ENCODE measurements at regions not wholly inside any gene's neighbourhood (a gene's known extent, or its start where the extent isn't known, plus 50 kb on each side); places are given as distances from the start of the nearest gene placed in this dataset.

GRCh38 chr2:12231288-12231687 is 484.9 kb downstream of the LPIN1 start:
- H3K36me3 ChIP-seq (ENCODE audit: control insufficient read depth, insufficient read depth, low read length), result no peaks in the 10 kb centered on the region

GRCh38 chr2:12232876-12233275 is 483.9 kb upstream of the TRIB2 start:
- H3K36me3 ChIP-seq (ENCODE audit: control insufficient read depth, insufficient read depth, low read length), result no peaks in the 10 kb centered on the region
- H3K4me1 ChIP-seq (ENCODE audit: control insufficient read depth, insufficient read depth, low read length), result no peaks in the 10 kb centered on the region
- H3K27me3 ChIP-seq (ENCODE audit: control insufficient read depth, insufficient read depth, low read length), result no peaks in the 10 kb centered on the region
- no peaks in the 10 kb centered on the region for H3K9me3 ChIP-seq (ENCODE audit: control insufficient read depth, low read length)
- H3K9ac ChIP-seq (ENCODE audit: low read length), result no peak overlapping the region
- H3K4me3 ChIP-seq (ENCODE audit: low read length), result no peak overlapping the region

More at GRCh38 chr2:12231288-12231687, 484.9 kb downstream of the LPIN1 start:
- Histone ChIP-seq H3K27me3 (ENCODE audit: control insufficient read depth, insufficient read depth, low read length) (no peaks in the 10 kb centered on the region), H3K4me3 (ENCODE audit: low read length) (no peak overlapping the region), H3K4me1 (ENCODE audit: control insufficient read depth, insufficient read depth, low read length) (no peaks in the 10 kb centered on the region), H3K9me3 (ENCODE audit: control insufficient read depth, low read length) (no peaks in the 10 kb centered on the region), H3K9ac (ENCODE audit: low read length) (no peak overlapping the region)

GRCh38 chr2:12236136-12236844 is 480.4 kb upstream of the TRIB2 start:
- Histone ChIP-seq H3K36me3 (ENCODE audit: control insufficient read depth, insufficient read depth, low read length) (no peaks in the 10 kb centered on the region), H3K9me3 (ENCODE audit: control insufficient read depth, low read length) (no peaks in the 10 kb centered on the region), H3K4me3 (ENCODE audit: low read length) (no peak overlapping the region), H3K27me3 (ENCODE audit: control insufficient read depth, insufficient read depth, low read length) (no peaks in the 10 kb centered on the region), H3K4me1 (ENCODE audit: control insufficient read depth, insufficient read depth, low read length) (no peaks in the 10 kb centered on the region), H3K9ac (ENCODE audit: low read length) (no peak overlapping the region)

DNA sequence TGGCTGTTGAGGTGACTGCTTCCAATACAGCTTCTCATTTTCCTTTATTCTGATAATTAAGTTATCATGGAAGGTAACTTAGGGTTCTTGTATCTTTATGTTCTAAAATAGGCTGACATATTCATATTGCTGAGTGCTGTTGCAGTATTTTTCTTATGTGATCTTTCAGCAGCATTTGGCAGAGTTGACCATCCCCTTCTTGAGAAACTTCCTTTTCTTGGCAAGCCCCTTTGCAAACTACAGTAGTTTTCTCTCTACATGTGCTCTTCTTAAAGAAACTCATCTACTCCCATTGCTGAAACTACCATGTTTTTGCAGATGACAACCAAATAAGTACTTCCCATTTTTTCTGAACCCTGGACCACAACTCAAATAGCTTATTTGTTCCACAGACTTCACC is 476.5 kb upstream of the TRIB2 start:
- Histone ChIP-seq H3K9ac (ENCODE audit: low read length) (no peak overlapping the region), H3K4me1 (ENCODE audit: control insufficient read depth, insufficient read depth, low read length) (no peaks in the 10 kb centered on the region), H3K9me3 (ENCODE audit: control insufficient read depth, low read length) (no peaks in the 10 kb centered on the region), H3K4me3 (ENCODE audit: low read length) (no peak overlapping the region), H3K36me3 (ENCODE audit: control insufficient read depth, insufficient read depth, low read length) (no peaks in the 10 kb centered on the region), H3K27me3 (ENCODE audit: control insufficient read depth, insufficient read depth, low read length) (no peaks in the 10 kb centered on the region)

DNA sequence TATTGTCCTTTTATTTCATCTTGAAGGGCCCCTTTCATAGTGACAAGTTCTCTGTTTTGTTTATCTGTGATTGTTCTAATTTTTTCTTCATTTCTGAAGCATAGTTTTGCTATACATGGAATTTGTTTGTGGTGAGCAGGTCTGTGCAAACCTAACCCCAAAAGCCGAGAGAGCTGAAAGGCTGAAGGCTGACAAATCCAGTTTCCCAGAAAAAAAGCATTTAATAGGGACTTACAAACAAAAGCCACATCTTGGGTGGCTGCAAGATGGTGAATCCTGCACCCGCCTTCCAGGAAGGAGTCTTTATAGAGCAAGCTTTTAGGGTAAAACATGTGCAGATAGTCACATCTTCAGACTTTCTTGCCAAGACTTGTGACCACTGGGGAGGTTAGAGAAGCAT is 473.4 kb upstream of the TRIB2 start:
- no peaks in the 10 kb centered on the region for H3K27me3 ChIP-seq (ENCODE audit: control insufficient read depth, insufficient read depth, low read length)
- no peaks in the 10 kb centered on the region for H3K9me3 ChIP-seq (ENCODE audit: control insufficient read depth, low read length)
- H3K4me1 ChIP-seq (ENCODE audit: control insufficient read depth, insufficient read depth, low read length), result no peaks in the 10 kb centered on the region
- H3K4me3 ChIP-seq (ENCODE audit: low read length), result no peak overlapping the region
- H3K9ac ChIP-seq (ENCODE audit: low read length), result no peak overlapping the region
- no peaks in the 10 kb centered on the region for H3K36me3 ChIP-seq (ENCODE audit: control insufficient read depth, insufficient read depth, low read length)

GRCh38 chr2:12244070-12244469 is 472.7 kb upstream of the TRIB2 start:
- H3K9ac ChIP-seq (ENCODE audit: low read length), result no peak overlapping the region
- no peak overlapping the region for H3K4me3 ChIP-seq (ENCODE audit: low read length)

GRCh38 chr2:12251121-12251520 is 465.6 kb upstream of the TRIB2 start:
- Histone ChIP-seq H3K27me3 (ENCODE audit: control insufficient read depth, insufficient read depth, low read length) (no peaks in the 10 kb centered on the region), H3K9ac (ENCODE audit: low read length) (no peak overlapping the region), H3K4me3 (ENCODE audit: low read length) (no peak overlapping the region), H3K9me3 (ENCODE audit: control insufficient read depth, low read length) (no peaks in the 10 kb centered on the region), H3K4me1 (ENCODE audit: control insufficient read depth, insufficient read depth, low read length) (no peaks in the 10 kb centered on the region), H3K36me3 (ENCODE audit: control insufficient read depth, insufficient read depth, low read length) (no peaks in the 10 kb centered on the region)

More at GRCh38 chr2:12244070-12244469, 472.7 kb upstream of the TRIB2 start:
- Histone ChIP-seq H3K27me3 (ENCODE audit: control insufficient read depth, insufficient read depth, low read length) (no peaks in the 10 kb centered on the region), H3K36me3 (ENCODE audit: control insufficient read depth, insufficient read depth, low read length) (no peaks in the 10 kb centered on the region), H3K4me1 (ENCODE audit: control insufficient read depth, insufficient read depth, low read length) (no peaks in the 10 kb centered on the region), H3K9me3 (ENCODE audit: control insufficient read depth, low read length) (no peaks in the 10 kb centered on the region)

- Histone ChIP-seq H3K4me3 (ENCODE audit: low read length) (no peak overlapping the region), H3K4me1 (ENCODE audit: control insufficient read depth, insufficient read depth, low read length) (no peaks in the 10 kb centered on the region), H3K9ac (ENCODE audit: low read length) (no peak overlapping the region), H3K27me3 (ENCODE audit: control insufficient read depth, insufficient read depth, low read length) (no peaks in the 10 kb centered on the region), H3K9me3 (ENCODE audit: control insufficient read depth, low read length) (no peaks in the 10 kb centered on the region), H3K36me3 (ENCODE audit: control insufficient read depth, insufficient read depth, low read length) (no peaks in the 10 kb centered on the region)
Observed at GRCh38 chr2:12251749-12252148, 465.0 kb upstream of the TRIB2 start.

- Histone ChIP-seq H3K9me3 (ENCODE audit: control insufficient read depth, low read length) (no peaks in the 10 kb centered on the region), H3K36me3 (ENCODE audit: control insufficient read depth, insufficient read depth, low read length) (no peaks in the 10 kb centered on the region), H3K4me1 (ENCODE audit: control insufficient read depth, insufficient read depth, low read length) (no peaks in the 10 kb centered on the region), H3K9ac (ENCODE audit: low read length) (no peak overlapping the region), H3K4me3 (ENCODE audit: low read length) (no peak overlapping the region), H3K27me3 (ENCODE audit: control insufficient read depth, insufficient read depth, low read length) (no peaks in the 10 kb centered on the region)
Observed at GRCh38 chr2:12253167-12253778, 463.5 kb upstream of the TRIB2 start.

DNA sequence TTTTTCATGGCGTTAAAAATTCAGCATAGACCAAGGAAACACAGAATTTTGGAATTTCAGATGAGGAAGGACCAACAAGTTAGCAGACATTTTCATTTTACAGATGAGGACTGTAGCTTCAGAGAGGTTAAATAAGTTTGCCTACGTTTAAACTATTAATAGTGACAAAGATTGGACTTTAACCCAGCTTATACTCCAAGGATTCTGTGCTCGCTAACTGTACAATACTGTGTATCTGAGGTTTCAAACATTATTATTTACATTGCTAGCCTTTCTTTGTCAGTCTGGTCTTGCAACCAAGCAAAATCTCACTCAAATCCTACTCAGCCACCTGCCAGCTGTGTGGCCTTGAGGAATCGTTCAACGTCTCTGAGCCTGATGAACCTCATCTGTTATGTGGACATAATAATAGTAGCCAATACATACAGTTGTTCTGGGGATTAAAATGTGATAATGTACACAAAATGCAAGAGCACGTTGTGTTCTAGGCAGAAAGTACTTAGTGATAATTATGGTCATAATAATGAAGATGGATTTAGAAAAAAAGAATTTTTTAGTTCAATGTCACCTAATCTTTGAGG is 462.4 kb upstream of the TRIB2 start:
- no peaks in the 10 kb centered on the region for H3K4me1 ChIP-seq (ENCODE audit: control insufficient read depth, insufficient read depth, low read length)
- H3K4me3 ChIP-seq (ENCODE audit: low read length), result no peak overlapping the region
- no peak overlapping the region for H3K9ac ChIP-seq (ENCODE audit: low read length)
- no peaks in the 10 kb centered on the region for H3K36me3 ChIP-seq (ENCODE audit: control insufficient read depth, insufficient read depth, low read length)
- H3K9me3 ChIP-seq (ENCODE audit: control insufficient read depth, low read length), result no peaks in the 10 kb centered on the region
- no peaks in the 10 kb centered on the region for H3K27me3 ChIP-seq (ENCODE audit: control insufficient read depth, insufficient read depth, low read length)

- no peak overlapping the region for H3K4me3 ChIP-seq (ENCODE audit: low read length)
- H3K9ac ChIP-seq (ENCODE audit: low read length), result no peak overlapping the region
- H3K4me1 ChIP-seq (ENCODE audit: control insufficient read depth, insufficient read depth, low read length), result no peaks in the 10 kb centered on the region
- no peaks in the 10 kb centered on the region for H3K36me3 ChIP-seq (ENCODE audit: control insufficient read depth, insufficient read depth, low read length)
- no peaks in the 10 kb centered on the region for H3K9me3 ChIP-seq (ENCODE audit: control insufficient read depth, low read length)
- H3K27me3 ChIP-seq (ENCODE audit: control insufficient read depth, insufficient read depth, low read length), result no peaks in the 10 kb centered on the region
Observed at GRCh38 chr2:12256206-12256605, 460.5 kb upstream of the TRIB2 start.

- H3K27me3 ChIP-seq (ENCODE audit: control insufficient read depth, insufficient read depth, low read length), result no peaks in the 10 kb centered on the region
- no peaks in the 10 kb centered on the region for H3K9me3 ChIP-seq (ENCODE audit: control insufficient read depth, low read length)
- no peak overlapping the region for H3K4me3 ChIP-seq (ENCODE audit: low read length)
Observed at GRCh38 chr2:12257476-12257875, 459.3 kb upstream of the TRIB2 start.

More at GRCh38 chr2:12257476-12257875, 459.3 kb upstream of the TRIB2 start:
- Histone ChIP-seq H3K36me3 (ENCODE audit: control insufficient read depth, insufficient read depth, low read length) (no peaks in the 10 kb centered on the region), H3K4me1 (ENCODE audit: control insufficient read depth, insufficient read depth, low read length) (no peaks in the 10 kb centered on the region), H3K9ac (ENCODE audit: low read length) (no peak overlapping the region)

Measured in mucosa of stomach (tissue), 1 donor.